Fibroblast of skin of right quadriceps (primary cell): ENCODE measurements at regions not wholly inside any gene's neighbourhood (a gene's known extent, or its start where the extent isn't known, plus 50 kb on each side); places are given as distances from the start of the nearest gene placed in this dataset.
A peak's percentile ranks its signal among the peaks of the same experiment; 100 is the strongest.
"Not testable (repeated sequence)": the region's sequence is repeated elsewhere in the genome, so short reads cannot be mapped to it uniquely, and the experiment has no call there.

Experiments
- DNase-seq: peaks from one replicate; pipeline ENCODE4 v3.0.0-alpha.2; 2013

GRCh38 chr15:36110659-36110993 lies 468.8 kb upstream of the CDIN1 start:
- no peak for DNase-seq

- no peak for DNase-seq
Measured at GRCh38 chr15:36117296-36117787, 462.1 kb upstream of the CDIN1 start.

DNA sequence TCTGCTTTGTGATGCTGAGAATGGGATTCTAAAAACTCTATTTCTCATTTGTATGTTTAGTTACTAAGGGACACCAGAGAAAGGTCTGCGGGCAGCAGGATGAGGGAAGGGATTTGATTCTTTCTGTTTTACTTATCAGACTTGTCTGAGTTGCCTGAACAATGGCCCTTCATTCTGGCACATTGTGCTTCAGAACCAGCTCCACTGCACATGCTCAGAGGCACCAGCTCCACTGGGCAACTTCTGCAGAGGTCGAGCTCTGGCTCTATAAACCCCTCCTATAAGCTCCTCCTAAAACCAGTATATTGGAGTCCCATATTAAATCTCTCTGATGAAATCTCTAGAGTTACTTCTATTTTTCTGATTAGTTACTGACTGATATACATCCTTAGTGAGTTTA lies 453.2 kb upstream of the CDIN1 start:
- no peak for DNase-seq

GRCh38 chr15:36130641-36131310 lies 448.6 kb upstream of the CDIN1 start:
- DNase-seq: peak; percentile 17

DNA sequence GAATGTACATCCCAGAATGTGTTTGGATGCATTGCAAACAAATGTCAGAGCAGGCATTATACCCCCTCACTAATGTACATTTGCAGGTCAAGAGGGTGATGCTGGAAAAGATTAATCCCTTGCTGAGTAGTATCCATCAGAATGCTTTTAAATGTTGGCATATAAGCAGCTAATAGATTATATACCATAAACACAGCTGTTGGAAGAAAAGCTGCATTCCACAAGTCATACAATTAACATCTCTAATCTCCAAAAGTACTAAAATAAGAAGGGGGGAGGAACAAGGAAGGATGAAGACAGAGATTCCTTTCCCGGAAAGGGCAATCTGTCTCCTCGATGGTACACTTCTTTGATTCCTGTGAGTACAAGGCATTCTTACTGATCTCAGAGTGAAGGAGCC lies 445.7 kb upstream of the CDIN1 start:
- peak; percentile 64 for DNase-seq

- no peak for DNase-seq
Measured at GRCh38 chr15:36136049-36136448, 443.4 kb upstream of the CDIN1 start.

DNA sequence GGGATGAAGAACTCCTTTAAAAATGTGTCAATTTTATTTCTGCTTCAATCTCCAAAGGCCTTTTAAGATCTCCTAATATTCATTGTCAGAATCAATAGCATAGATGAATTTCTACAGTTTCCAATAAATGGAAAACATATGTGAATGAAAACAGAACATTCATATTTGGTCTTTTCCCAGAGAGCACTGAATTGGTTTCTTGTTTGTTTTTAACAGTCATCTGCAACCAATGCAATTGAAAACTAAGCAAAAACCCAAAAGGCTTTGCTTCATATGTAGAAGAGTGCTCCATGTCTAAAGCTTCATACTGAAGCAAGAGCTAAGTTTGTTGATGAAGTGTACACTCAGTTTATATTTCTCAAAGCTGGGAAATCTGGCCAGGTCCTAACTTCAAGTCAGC lies 426.5 kb upstream of the CDIN1 start:
- no peak for DNase-seq

- peak; percentile 69 for DNase-seq
Measured at GRCh38 chr15:36156879-36157427, 422.5 kb upstream of the CDIN1 start.

- no peak for DNase-seq
Measured at GRCh38 chr15:36160351-36160750, 419.1 kb upstream of the CDIN1 start.

- no peak for DNase-seq
Measured at GRCh38 chr15:36161108-36161507, 418.3 kb upstream of the CDIN1 start.

- DNase-seq: peak; percentile 45
Measured at GRCh38 chr15:36161771-36162212, 417.6 kb upstream of the CDIN1 start.

GRCh38 chr15:36163983-36164382 lies 415.4 kb upstream of the CDIN1 start:
- DNase-seq: not testable (repeated sequence)

- peak; percentile 60 for DNase-seq
Measured at GRCh38 chr15:36172955-36173354, 406.5 kb upstream of the CDIN1 start.

DNA sequence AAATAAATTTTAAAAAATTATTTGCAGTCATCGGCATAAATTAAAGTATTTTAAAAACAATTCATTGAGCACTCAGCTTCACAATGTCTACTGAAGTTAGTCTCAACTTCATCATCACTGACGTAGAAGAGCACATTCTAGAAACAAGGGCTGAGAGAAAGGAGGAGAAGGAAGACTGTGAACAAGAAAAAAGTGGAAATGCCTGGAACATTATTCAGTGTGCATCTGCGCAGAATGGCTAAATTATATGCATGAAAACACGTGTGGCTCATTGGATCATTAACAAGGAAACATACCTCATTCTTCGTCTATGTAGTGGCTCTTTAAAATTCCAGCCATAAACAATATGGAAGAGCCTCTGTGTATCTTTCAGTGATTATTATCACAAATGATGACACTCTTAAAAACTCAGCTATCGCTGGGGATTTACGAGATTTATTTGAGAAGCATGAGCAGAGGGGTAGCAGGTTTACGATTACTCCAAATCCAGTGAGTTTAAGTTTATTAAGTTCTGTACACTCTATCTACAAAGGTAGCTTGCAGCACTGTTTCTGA lies 404.2 kb upstream of the CDIN1 start:
- DNase-seq: peak; percentile 39

- DNase-seq: peak; percentile 22
Measured at GRCh38 chr15:36175741-36176291, 403.6 kb upstream of the CDIN1 start.

DNA sequence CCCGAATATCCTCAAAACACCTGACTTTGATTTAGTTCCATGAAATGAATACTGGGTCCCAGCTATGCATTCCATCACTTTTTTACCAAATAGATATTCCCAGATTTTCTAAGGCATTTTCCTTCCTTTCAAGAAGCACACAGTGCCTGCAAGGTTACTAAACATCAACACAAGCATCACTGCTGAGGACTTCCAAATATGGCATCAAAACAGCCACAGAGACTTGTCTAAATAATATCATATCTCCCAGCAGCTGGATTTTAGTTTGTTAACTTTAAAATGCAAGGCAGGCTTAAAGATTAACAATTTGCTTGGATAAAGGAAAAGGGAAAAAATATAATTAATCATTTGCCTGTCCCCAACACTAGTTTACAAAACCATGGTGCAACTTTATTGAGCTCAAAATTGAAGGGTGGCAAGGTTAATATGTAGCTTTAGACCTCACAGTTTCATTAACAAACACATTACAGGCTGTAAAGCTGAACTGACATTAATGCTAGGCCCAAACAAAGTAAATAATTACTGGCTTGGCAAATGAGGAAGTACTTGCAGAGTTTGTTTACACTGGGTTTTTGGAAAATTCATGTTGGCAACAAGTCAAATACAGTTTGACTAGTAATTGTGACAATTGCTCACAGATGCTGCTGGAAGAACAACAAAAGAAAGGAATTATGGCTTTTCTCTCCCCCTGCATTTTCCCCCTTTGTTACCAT lies 401.7 kb upstream of the CDIN1 start:
- peak; percentile 83 for DNase-seq

DNA sequence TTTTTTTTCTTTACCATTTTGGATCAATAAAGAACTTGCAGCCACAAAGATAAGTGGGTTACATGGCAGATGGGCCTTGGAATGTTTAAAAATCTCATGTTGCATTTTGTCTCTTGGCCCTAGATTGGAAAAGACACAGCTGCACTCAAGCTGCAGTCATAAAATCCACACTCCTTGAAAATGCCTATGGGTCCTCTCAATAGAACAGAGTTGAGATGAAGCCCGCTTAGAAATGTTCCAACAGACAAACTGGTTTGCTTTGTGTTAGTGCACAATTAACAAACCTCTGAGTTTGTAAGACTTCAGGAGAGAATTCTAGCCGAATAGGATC lies 401.2 kb upstream of the CDIN1 start:
- no peak for DNase-seq

- peak; percentile 13 for DNase-seq
Measured at GRCh38 chr15:36183201-36183600, 396.2 kb upstream of the CDIN1 start.

GRCh38 chr15:36185438-36185837 lies 394.0 kb upstream of the CDIN1 start:
- peak; percentile 33 for DNase-seq

DNA sequence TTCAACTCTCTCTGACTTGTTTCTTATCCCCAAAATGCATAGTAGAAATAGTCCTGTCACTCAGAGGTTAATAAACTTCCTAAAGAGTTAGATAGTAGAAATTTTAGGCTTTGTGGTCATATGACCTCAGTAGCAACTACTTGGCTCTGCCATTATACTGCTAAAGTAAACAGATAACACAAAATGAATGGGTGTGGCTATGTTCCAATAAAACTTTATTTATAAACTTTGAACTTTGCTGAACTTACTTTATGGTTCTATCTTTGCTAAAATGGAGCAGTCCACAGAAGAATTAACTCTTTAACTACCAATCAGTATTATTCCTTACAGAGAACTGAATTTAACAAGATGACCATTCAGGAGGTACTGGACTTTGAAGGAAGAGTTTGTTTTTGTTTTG lies 393.6 kb upstream of the CDIN1 start:
- no peak for DNase-seq

DNA sequence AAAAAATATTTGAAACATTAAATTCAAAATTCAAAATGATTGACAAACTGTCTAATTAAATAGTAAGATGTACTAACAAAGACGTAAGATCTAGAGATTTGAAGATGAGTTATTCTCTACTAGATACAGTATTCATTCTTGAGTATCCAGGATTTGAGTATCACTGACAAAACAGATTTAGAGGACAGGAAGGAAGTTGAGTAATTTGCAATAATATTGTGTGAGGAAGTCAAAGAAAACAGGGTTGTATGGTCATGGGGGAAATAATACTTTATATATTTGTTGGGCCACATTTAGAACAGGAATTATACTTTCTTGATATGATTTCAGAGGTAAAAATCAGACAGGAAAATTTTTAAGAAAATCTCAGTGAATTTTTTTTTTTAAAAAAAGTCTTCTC lies 393.1 kb upstream of the CDIN1 start:
- DNase-seq: no peak

DNA sequence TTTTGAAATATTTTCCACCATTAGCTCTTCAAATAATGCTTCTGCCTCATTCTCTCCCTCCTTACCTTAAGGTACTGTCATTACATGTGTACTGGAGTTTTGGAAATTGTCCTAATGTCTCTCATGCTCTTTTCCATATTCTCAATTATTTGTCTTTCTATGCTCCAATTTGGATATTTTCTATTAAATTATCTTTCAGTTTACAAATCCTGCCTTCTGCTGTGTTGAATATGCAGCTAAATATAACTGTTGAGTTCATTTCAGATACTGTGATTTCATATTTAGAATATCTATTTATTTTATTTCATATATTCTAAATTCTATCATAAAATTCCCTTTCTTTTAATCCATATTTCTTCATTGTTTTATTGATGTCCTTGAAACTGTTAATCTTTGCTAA lies 388.0 kb upstream of the CDIN1 start:
- DNase-seq: no peak

GRCh38 chr15:36195361-36196007 lies 383.9 kb upstream of the CDIN1 start:
- not testable (repeated sequence) for DNase-seq
